BE2C (cell line): ENCODE measurements at regions not wholly inside any gene's neighbourhood (a gene's known extent, or its start where the extent isn't known, plus 50 kb on each side); places are given as distances from the start of the nearest gene placed in this dataset.

Experiments
- DNase-seq: peaks from one replicate; pipeline ENCODE4 v3.0.0-alpha.2; 2020
- H3K27me3 ChIP-seq: fragments of 250-450 bp; sonication (Bioruptor Pico); 2 replicates; pipeline ENCODE4 v1.5.1; 2020; ENCODE audit warnings: mild to moderate bottlenecking
- H3K36me3 ChIP-seq: fragments of 250-450 bp; sonication (Bioruptor Pico); 2 replicates; pipeline ENCODE4 v1.5.1; 2020; ENCODE audit warnings: mild to moderate bottlenecking
- H3K4me1 ChIP-seq: fragments of 250-450 bp; sonication (Bioruptor Pico); 2 replicates; pipeline ENCODE4 v1.5.1; 2020
- H3K4me3 ChIP-seq: 2 replicates; pipeline ENCODE4 v1.5.1; 2011; ENCODE audit warnings: low read depth, low read length
- H3K9me3 ChIP-seq: fragments of 250-450 bp; sonication (Bioruptor Pico); 2 replicates; pipeline ENCODE4 v1.5.1; 2020
- CTCF ChIP-seq: IDR thresholded peaks from 2 replicates; pipeline ENCODE4 v1.5.1; 2012; ENCODE audit warnings: mild to moderate bottlenecking, low read depth, low read length

GRCh38 chr2:204380141-204380881, 165.0 kb upstream of the PARD3B start:
- H3K4me1 ChIP-seq, result no peaks in the 10 kb centered on the region
- no peak for TF ChIP-seq CTCF
- DNase-seq, result no peak

GRCh38 chr2:204386668-204387067, 158.6 kb upstream of the PARD3B start:
- Histone ChIP-seq H3K4me1 (no peaks in the 10 kb centered on the region), H3K27me3 (no peaks in the 10 kb centered on the region), H3K36me3 (no peaks in the 10 kb centered on the region), H3K9me3 (no peaks in the 10 kb centered on the region), H3K4me3 (no peak overlapping the region)
- DNase-seq, result no peak
- no peak for TF ChIP-seq CTCF

More at GRCh38 chr2:204380141-204380881, 165.0 kb upstream of the PARD3B start:
- no peak overlapping the region for H3K4me3 ChIP-seq
- H3K27me3 ChIP-seq, result no peaks in the 10 kb centered on the region
- H3K36me3 ChIP-seq, result no peaks in the 10 kb centered on the region
- no peaks in the 10 kb centered on the region for H3K9me3 ChIP-seq

GRCh38 chr2:204389120-204389519, 156.2 kb upstream of the PARD3B start:
- DNase-seq, result no peak
- Histone ChIP-seq H3K9me3 (no peaks in the 10 kb centered on the region), H3K36me3 (no peaks in the 10 kb centered on the region), H3K27me3 (no peaks in the 10 kb centered on the region), H3K4me3 (no peak overlapping the region), H3K4me1 (no peaks in the 10 kb centered on the region)
- TF ChIP-seq CTCF, result no peak

GRCh38 chr2:204389856-204390255, 155.4 kb upstream of the PARD3B start:
- Histone ChIP-seq H3K27me3 (no peaks in the 10 kb centered on the region), H3K9me3 (no peaks in the 10 kb centered on the region), H3K4me3 (no peak overlapping the region), H3K36me3 (no peaks in the 10 kb centered on the region), H3K4me1 (no peaks in the 10 kb centered on the region)
- DNase-seq, result no peak
- TF ChIP-seq CTCF, result no peak

- Histone ChIP-seq H3K9me3 (no peaks in the 10 kb centered on the region), H3K27me3 (no peaks in the 10 kb centered on the region), H3K4me1 (no peaks in the 10 kb centered on the region), H3K4me3 (no peak overlapping the region), H3K36me3 (no peaks in the 10 kb centered on the region)
- TF ChIP-seq CTCF, result no peak
- DNase-seq, result no peak
Observed at GRCh38 chr2:204395539-204395938, 149.7 kb upstream of the PARD3B start.

- no peak for TF ChIP-seq CTCF
- H3K4me1 ChIP-seq, result no peaks in the 10 kb centered on the region; the same call in 1 of the 2 replicates
- no peaks in the 10 kb centered on the region for H3K9me3 ChIP-seq
- no peak for DNase-seq
- H3K36me3 ChIP-seq, result no peaks in the 10 kb centered on the region
- H3K4me3 ChIP-seq, result no peak overlapping the region
- no peaks in the 10 kb centered on the region for H3K27me3 ChIP-seq
Observed at GRCh38 chr2:204401114-204401513, 144.2 kb upstream of the PARD3B start.
